IMR-90 (cell line): ENCODE measurements at regions not wholly inside any gene's neighbourhood (a gene's known extent, or its start where the extent isn't known, plus 50 kb on each side); places are given as distances from the start of the nearest gene placed in this dataset.
A peak's percentile ranks its signal among the peaks of the same experiment; 100 is the strongest.

Source experiments
- ATAC-seq: fragments of 200-7000 bp; cut with Tn5 transposase; 2 replicates; pipeline ENCODE4 v1.9.1; 2020; ENCODE audit warnings: low read depth, mild to moderate bottlenecking, moderate library complexity
- BruUV-seq: library from RNA; stranded (reverse); fragments of 400-500 nt; replicated peaks from 2 replicates; lab custom pipeline; 2021; lab: Mats Ljungman, UMichigan
- CTCF ChIA-PET: fragments of 300-600 bp; formaldehyde crosslinking; extraction: SDS; loops from one replicate; lab custom pipeline; 2021; ENCODE audit warnings: antibody characterized with exemption; lab: Yijun Ruan, JAX
- POLR2A ChIA-PET: fragments of 300-600 bp; sonication (Branson Sonifier 250); formaldehyde crosslinking; loops from one replicate; lab custom pipeline; 2022; ENCODE audit warnings: antibody characterized with exemption; ENCODE audit not compliant: unreplicated experiment; lab: Charles Lee
- DNase-seq: peaks from one replicate; pipeline ENCODE4 v3.0.0; 2013
- H2AFZ ChIP-seq: replicated peaks from 2 replicates; pipeline ENCODE3; 2013; ENCODE audit warnings: low read length, mild to moderate bottlenecking; ENCODE audit not compliant: poor library complexity
- H2AK5ac ChIP-seq: 2 replicates; pipeline ENCODE4 v1.6.1; 2013; ENCODE audit warnings: low read depth, low read length, inconsistent platforms
- H2AK9ac ChIP-seq: replicated peaks from 2 replicates; pipeline ENCODE3; 2013; ENCODE audit warnings: mild to moderate bottlenecking, low read depth, low read length, moderate library complexity; ENCODE audit not compliant: poor library complexity
- H2BK120ac ChIP-seq: 2 replicates; pipeline ENCODE4 v1.6.1; 2013; ENCODE audit warnings: low read depth, low read length, inconsistent platforms
- H2BK15ac ChIP-seq: 3 replicates; pipeline ENCODE4 v1.6.1; 2013; ENCODE audit warnings: low read depth, low read length, inconsistent platforms
- H2BK20ac ChIP-seq: 2 replicates; pipeline ENCODE4 v1.6.1; 2013; ENCODE audit warnings: low read depth, mild to moderate bottlenecking, inconsistent platforms, low read length, moderate library complexity
- H2BK5ac ChIP-seq: 2 replicates; pipeline ENCODE4 v1.6.1; 2013; ENCODE audit warnings: mild to moderate bottlenecking, low read depth, low read length, inconsistent platforms; ENCODE audit not compliant: poor library complexity, severe bottlenecking
- H3K14ac ChIP-seq: replicated peaks from 2 replicates; pipeline ENCODE4 v1.6.1; 2013; ENCODE audit warnings: low read depth, low read length, inconsistent platforms
- H3K18ac ChIP-seq: 2 replicates; pipeline ENCODE4 v1.6.1; 2013; ENCODE audit warnings: low read depth, low read length, control low read depth
- H3K23ac ChIP-seq: 2 replicates; pipeline ENCODE4 v1.6.1; 2013; ENCODE audit warnings: low read depth, low read length, inconsistent platforms
- H3K27ac ChIP-seq: 2 replicates; pipeline ENCODE4 v1.5.1; 2013; ENCODE audit warnings: mild to moderate bottlenecking, control low read depth, low read length; ENCODE audit not compliant: insufficient read depth
- H3K27me3 ChIP-seq: 2 replicates; pipeline ENCODE4 v1.6.1; 2013; ENCODE audit warnings: low read length; ENCODE audit not compliant: control insufficient read depth, insufficient read depth
- H3K36me3 ChIP-seq: 2 replicates; pipeline ENCODE4 v1.6.1; 2013; ENCODE audit warnings: low read length, mixed read lengths; ENCODE audit not compliant: control insufficient read depth, insufficient read depth
- H3K4ac ChIP-seq: 2 replicates; pipeline ENCODE4 v1.6.1; 2013; ENCODE audit warnings: low read depth, low read length, inconsistent platforms
- H3K4me1 ChIP-seq: 2 replicates; pipeline ENCODE4 v1.6.1; 2013; ENCODE audit warnings: low read length, mixed read lengths; ENCODE audit not compliant: control insufficient read depth, insufficient read depth
- H3K4me2 ChIP-seq: 2 replicates; pipeline ENCODE4 v1.6.1; 2013; ENCODE audit warnings: low read depth, mild to moderate bottlenecking, control low read depth, low read length, moderate library complexity
- H3K4me3 ChIP-seq: 2 replicates; pipeline ENCODE4 v1.5.1; 2013; ENCODE audit warnings: low read depth, mild to moderate bottlenecking, control low read depth, low read length, moderate library complexity; ENCODE audit not compliant: insufficient read depth
- H3K56ac ChIP-seq: 2 replicates; pipeline ENCODE4 v1.6.1; 2013; ENCODE audit warnings: low read length, inconsistent platforms; ENCODE audit not compliant: insufficient read depth; ENCODE audit errors: extremely low read depth
- H3K79me1 ChIP-seq, 2 experiments: 2 replicates each; pipeline ENCODE4 v1.6.1; 2013; ENCODE audit warnings: low read length in 2 of 2, inconsistent platforms in 1 of 2, low read depth in 1 of 2
- H3K9ac ChIP-seq: 2 replicates; pipeline ENCODE4 v1.6.1; 2013; ENCODE audit warnings: low read depth, low read length, control low read depth
- H3K9me1 ChIP-seq: 2 replicates; pipeline ENCODE4 v1.6.1; 2013; ENCODE audit warnings: low read length, inconsistent platforms; ENCODE audit not compliant: insufficient read depth
- H3K9me3 ChIP-seq: 2 replicates; pipeline ENCODE4 v1.6.1; 2013; ENCODE audit warnings: low read length; ENCODE audit not compliant: control insufficient read depth, insufficient read depth
- H4K20me1 ChIP-seq: 2 replicates; pipeline ENCODE4 v1.6.1; 2013; ENCODE audit warnings: low read length, inconsistent platforms; ENCODE audit not compliant: insufficient read depth
- H4K5ac ChIP-seq: 2 replicates; pipeline ENCODE4 v1.6.1; 2013; ENCODE audit warnings: mild to moderate bottlenecking, low read depth, low read length, control low read depth
- H4K8ac ChIP-seq, 2 experiments: 2 replicates each; pipeline ENCODE4 v1.6.1; 2013; ENCODE audit warnings: low read depth in 2 of 2, low read length in 2 of 2, control low read depth in 1 of 2, inconsistent platforms in 1 of 2
- H4K91ac ChIP-seq: 2 replicates; pipeline ENCODE4 v1.6.1; 2013; ENCODE audit warnings: low read depth, low read length, inconsistent platforms; ENCODE audit not compliant: insufficient read depth
- BHLHE40 ChIP-seq: fragments of 150-350 bp; IDR thresholded peaks from 2 replicates; pipeline ENCODE4 v1.6.1; 2016; ENCODE audit warnings: mild to moderate bottlenecking, low read depth, low read length
- FOS ChIP-seq: fragments of 150-350 bp; IDR thresholded peaks from 2 replicates; pipeline ENCODE4 v1.6.1; 2016; ENCODE audit warnings: low read depth, low read length
- MAFK ChIP-seq: IDR thresholded peaks from 2 replicates; pipeline ENCODE4 v1.6.1; 2012; ENCODE audit warnings: low read depth, low read length, improper control_type of control experiment
- MAZ ChIP-seq: IDR thresholded peaks from 2 replicates; pipeline ENCODE4 v1.6.1; 2012; ENCODE audit warnings: low read depth, mild to moderate bottlenecking, low read length, improper control_type of control experiment, moderate library complexity, borderline replicate concordance
- MXI1 ChIP-seq: IDR thresholded peaks from 2 replicates; pipeline ENCODE4 v1.6.1; 2012; ENCODE audit warnings: low read depth, mild to moderate bottlenecking, low read length, moderate library complexity, borderline replicate concordance
- NFE2L2 ChIP-seq: fragments of 150-350 bp; IDR thresholded peaks from 2 replicates; pipeline ENCODE4 v1.6.1; 2016; ENCODE audit warnings: low read depth, mild to moderate bottlenecking, low read length
- RAD21 ChIP-seq: IDR thresholded peaks from 2 replicates; pipeline ENCODE4 v1.6.1; 2012; ENCODE audit warnings: low read length, improper control_type of control experiment
- RCOR1 ChIP-seq: IDR thresholded peaks from 2 replicates; pipeline ENCODE4 v1.6.1; 2012; ENCODE audit warnings: mild to moderate bottlenecking, low read length, improper control_type of control experiment; ENCODE audit not compliant: insufficient replicate concordance
- RFX5 ChIP-seq: IDR thresholded peaks from 2 replicates; pipeline ENCODE4 v1.8.0; 2012; ENCODE audit warnings: low read depth, mild to moderate bottlenecking, low read length, moderate library complexity
- SMC3 ChIP-seq: fragments of 150-350 bp; IDR thresholded peaks from 2 replicates; pipeline ENCODE4 v1.6.1; 2016; ENCODE audit warnings: low read depth, mild to moderate bottlenecking, antibody characterized with exemption, low read length, moderate library complexity
- WGBS, 2 experiments: methylation state at CpG; one replicate each; pipeline versions ENCODE4 v1.1.5 to v1.1.7; 2013; ENCODE audit warnings: missing lambda C conversion rate in 2 of 2; ENCODE audit not compliant: insufficient read length in 1 of 2; ENCODE audit errors: extremely low coverage in 2 of 2; 5-methylcytosine and 5-hydroxymethylcytosine counted together
- dilution Hi-C: fragments of 300-500 bp; cut with HindIII; formaldehyde crosslinking; loops from one replicate; pipeline ENCODE4 v1.14.3; 2018; ENCODE audit warnings: low sequenced_read_pairs; ENCODE audit not compliant: unreplicated experiment
- in situ Hi-C: fragments of 300-500 bp; cut with MboI; formaldehyde crosslinking; loops from 3 replicates; pipeline ENCODE4 v1.14.3; 2019; ENCODE audit warnings: low sequenced_read_pairs, inconsistent platforms, mixed read lengths
- intact Hi-C: fragments of 100-400 bp; cut with micrococcal nuclease; formaldehyde crosslinking; loops from 2 replicates; pipeline ENCODE4 v1.10.0; 2022
- TF ChIP-seq, protein P1 (sequence below): conservative IDR thresholded peaks from 2 replicates; pipeline ENCODE4 v1.5.1; 2012; ENCODE audit warnings: mild to moderate bottlenecking, low read depth, low read length, improper control_type of control experiment
- TF ChIP-seq, protein P2 (sequence below): fragments of 150-350 bp; IDR thresholded peaks from 2 replicates; pipeline ENCODE4 v1.6.1; 2016; ENCODE audit warnings: low read depth, mild to moderate bottlenecking, low read length, moderate library complexity, borderline replicate concordance
- TF ChIP-seq, protein P3 (sequence below): fragments of 150-350 bp; IDR thresholded peaks from 2 replicates; pipeline ENCODE4 v1.6.1; 2017; ENCODE audit warnings: mild to moderate bottlenecking, antibody characterized with exemption, low read length, low read depth

DNA sequence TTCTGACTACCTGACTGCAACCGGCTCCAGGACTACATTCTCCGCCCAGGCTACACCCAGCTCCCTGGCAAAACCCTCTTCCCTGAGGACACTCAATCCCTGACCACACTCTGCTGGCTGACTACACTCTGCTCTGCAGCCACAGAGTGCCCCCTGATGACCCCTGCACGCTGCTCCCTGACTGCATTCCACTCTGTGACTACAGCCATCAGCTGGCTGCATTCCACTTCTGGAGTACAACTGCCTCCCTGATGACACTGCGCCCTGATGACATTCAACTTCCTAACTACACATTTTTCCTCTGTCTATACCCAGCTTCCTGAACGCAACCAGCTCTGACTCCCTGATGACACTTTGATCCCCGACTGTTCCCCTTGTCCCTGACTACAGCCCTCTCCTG lies 71.3 kb upstream of the NRXN1 start:
- Histone ChIP-seq H2AK9ac (peak overlapping the region; percentile 59), H3K36me3 (no peaks in the 10 kb centered on the region), H3K27ac (no peak overlapping the region), H2AFZ (peak overlapping the region; percentile 69), H4K5ac (no peak overlapping the region), H3K27me3 (no peaks in the 10 kb centered on the region), H3K4me2 (no peak overlapping the region), H3K23ac (peak overlapping the region; percentile 11; the same call in 1 of the 2 replicates), H2BK20ac (peak overlapping the region; percentile 27), H3K14ac (0 out of 2 replicates have a peak overlapping the region, but pooled peaks have one; percentile 21), H3K9me1 (no peaks in the 10 kb centered on the region), H3K9me3 (no peaks in the 10 kb centered on the region), H2BK15ac (peak overlapping the region; percentile 9; the same call in 1 of the 3 replicates), H3K9ac (no peak overlapping the region), H2BK5ac (peak overlapping the region; percentile 53), H2AK5ac (no peak overlapping the region), H4K20me1 (no peaks in the 10 kb centered on the region), H3K4me1 (peaks cover 4% of the 10 kb centered on the region; the same call in 1 of the 2 replicates), H4K91ac (peak overlapping the region; percentile 12), H4K8ac (peak overlapping the region in 1 of 2 experiments; percentile 69; a peak in 2 of 4 replicates), H3K4ac (peak overlapping the region; percentile 56), H3K4me3 (no peak overlapping the region), H3K79me1 (no peaks in the 10 kb centered on the region), H3K56ac (no peak overlapping the region), H2BK120ac (peak overlapping the region; percentile 64), H3K18ac (no peak overlapping the region)
- ChIA-PET CTCF (interaction anchor here (0.8 kb wide), 1 partner anchor 20 kb away, joined by 3 read pairs; no protein-coding TSS in a partner anchor), POLR2A (interaction anchor here (0.6 kb wide), 1 partner anchor 67 kb away, joined by 3 read pairs; no protein-coding TSS in a partner anchor)
- dilution Hi-C loops (no loop called here), intact Hi-C loops (no loop called here), in situ Hi-C loops (no loop called here)
- BruUV-seq, result no TSS peak
- ATAC-seq (peak; percentile 95), DNase-seq (peak; percentile 86)
- 29% methylated on average over 6 of the region's 6 CpGs; no CpG with 5 or more reads in 1 of the 2 experiments for WGBS, 2 experiments
- TF ChIP-seq, protein P1, sequence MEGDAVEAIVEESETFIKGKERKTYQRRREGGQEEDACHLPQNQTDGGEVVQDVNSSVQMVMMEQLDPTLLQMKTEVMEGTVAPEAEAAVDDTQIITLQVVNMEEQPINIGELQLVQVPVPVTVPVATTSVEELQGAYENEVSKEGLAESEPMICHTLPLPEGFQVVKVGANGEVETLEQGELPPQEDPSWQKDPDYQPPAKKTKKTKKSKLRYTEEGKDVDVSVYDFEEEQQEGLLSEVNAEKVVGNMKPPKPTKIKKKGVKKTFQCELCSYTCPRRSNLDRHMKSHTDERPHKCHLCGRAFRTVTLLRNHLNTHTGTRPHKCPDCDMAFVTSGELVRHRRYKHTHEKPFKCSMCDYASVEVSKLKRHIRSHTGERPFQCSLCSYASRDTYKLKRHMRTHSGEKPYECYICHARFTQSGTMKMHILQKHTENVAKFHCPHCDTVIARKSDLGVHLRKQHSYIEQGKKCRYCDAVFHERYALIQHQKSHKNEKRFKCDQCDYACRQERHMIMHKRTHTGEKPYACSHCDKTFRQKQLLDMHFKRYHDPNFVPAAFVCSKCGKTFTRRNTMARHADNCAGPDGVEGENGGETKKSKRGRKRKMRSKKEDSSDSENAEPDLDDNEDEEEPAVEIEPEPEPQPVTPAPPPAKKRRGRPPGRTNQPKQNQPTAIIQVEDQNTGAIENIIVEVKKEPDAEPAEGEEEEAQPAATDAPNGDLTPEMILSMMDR, result no peak
- TF ChIP-seq MAFK (no peak), FOS (no peak), BHLHE40 (peak; percentile 99), RFX5 (no peak), RCOR1 (no peak), MAZ (0 out of 2 replicates have a peak, but pooled peaks have one; percentile 16), MXI1 (no peak), RAD21 (peak; percentile 13; the same call in 1 of the 2 replicates), NFE2L2 (no peak), SMC3 (0 out of 2 replicates have a peak, but pooled peaks have one; percentile 15)
- TF ChIP-seq, protein P2, sequence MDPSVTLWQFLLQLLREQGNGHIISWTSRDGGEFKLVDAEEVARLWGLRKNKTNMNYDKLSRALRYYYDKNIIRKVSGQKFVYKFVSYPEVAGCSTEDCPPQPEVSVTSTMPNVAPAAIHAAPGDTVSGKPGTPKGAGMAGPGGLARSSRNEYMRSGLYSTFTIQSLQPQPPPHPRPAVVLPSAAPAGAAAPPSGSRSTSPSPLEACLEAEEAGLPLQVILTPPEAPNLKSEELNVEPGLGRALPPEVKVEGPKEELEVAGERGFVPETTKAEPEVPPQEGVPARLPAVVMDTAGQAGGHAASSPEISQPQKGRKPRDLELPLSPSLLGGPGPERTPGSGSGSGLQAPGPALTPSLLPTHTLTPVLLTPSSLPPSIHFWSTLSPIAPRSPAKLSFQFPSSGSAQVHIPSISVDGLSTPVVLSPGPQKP, result no peak
- TF ChIP-seq, protein P3, sequence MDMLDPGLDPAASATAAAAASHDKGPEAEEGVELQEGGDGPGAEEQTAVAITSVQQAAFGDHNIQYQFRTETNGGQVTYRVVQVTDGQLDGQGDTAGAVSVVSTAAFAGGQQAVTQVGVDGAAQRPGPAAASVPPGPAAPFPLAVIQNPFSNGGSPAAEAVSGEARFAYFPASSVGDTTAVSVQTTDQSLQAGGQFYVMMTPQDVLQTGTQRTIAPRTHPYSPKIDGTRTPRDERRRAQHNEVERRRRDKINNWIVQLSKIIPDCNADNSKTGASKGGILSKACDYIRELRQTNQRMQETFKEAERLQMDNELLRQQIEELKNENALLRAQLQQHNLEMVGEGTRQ, result no peak
